HG03066 (cell line): ENCODE measurements at regions not wholly inside any gene's neighbourhood (a gene's known extent, or its start where the extent isn't known, plus 50 kb on each side); places are given as distances from the start of the nearest gene placed in this dataset.

Source experiments
- ATAC-seq: cut with Tn5 transposase; IDR thresholded peaks from one replicate; pipeline ENCODE4 v1.9.1; 2021; ENCODE audit warnings: low read depth; ENCODE audit not compliant: unreplicated experiment

DNA sequence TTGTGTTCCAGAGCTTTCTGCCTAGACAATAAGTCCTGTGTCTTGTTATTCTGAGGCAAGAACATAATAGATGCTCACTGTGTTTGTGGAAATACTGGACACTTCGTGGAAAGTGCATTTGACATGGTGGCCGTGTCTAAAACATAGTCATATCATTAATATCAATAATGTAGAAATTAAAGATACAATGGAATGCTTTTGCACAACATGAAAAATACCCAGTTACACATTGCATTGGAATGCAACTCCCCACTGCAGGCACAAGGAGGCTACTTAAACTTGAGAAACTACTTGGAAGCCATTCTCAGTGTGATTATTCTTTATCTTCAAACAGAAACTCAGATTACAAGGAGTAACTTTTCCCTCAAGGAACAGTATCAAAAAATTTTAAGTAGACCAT is 145.3 kb upstream of the ZNF462 start:
- ATAC-seq = no peak

DNA sequence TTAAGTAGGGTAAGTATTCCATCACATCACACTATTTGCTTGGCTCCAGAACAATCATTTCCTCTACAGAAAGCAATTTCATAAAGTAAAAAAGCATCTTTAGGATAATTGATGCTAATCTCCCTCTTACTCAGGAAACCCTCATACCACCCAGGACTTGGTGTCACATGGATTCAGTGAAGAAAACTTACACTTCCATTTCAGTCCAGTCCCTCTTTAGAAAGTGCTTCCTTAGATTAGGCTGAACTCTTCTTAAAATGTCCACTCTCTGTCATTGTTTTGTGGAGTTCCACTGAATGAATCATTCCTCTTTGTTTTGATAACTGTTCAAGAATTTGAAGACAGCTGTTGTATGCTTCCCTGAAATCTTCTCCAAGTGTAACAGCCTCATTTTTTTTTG is 144.0 kb upstream of the ZNF462 start:
- no peak for ATAC-seq

DNA sequence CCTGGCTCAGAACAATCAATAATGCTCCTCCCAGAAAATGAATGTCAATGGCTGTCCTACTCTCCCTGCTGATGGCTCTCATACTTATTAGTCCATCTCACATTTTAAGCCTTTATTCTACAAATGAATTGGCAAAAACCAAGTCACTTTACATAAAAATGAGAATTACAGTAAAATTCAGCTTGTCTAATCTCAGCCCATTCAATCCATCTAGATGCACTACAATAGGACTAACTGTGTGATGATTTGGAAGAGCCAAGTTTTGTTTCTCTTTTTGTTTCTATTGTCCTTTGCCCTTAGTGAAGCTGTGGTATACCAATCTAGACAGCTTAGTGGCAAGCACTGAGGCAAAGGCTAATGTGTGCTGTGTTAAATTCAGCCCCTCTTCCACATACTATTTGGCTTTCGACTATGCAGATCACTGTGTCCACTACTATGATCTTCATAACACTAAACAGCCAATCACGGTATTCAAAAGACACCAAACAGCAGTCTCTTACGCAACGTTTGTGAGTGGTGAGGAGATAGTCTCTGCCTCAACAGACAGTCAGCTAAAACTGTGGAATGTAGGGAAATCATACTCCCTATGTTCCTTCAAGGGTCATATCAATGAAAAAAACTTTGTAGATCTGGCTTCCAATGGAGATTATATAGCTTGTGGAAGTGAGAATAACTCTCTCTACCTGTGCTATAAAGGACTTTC is 140.8 kb upstream of the ZNF462 start:
- no peak for ATAC-seq

DNA sequence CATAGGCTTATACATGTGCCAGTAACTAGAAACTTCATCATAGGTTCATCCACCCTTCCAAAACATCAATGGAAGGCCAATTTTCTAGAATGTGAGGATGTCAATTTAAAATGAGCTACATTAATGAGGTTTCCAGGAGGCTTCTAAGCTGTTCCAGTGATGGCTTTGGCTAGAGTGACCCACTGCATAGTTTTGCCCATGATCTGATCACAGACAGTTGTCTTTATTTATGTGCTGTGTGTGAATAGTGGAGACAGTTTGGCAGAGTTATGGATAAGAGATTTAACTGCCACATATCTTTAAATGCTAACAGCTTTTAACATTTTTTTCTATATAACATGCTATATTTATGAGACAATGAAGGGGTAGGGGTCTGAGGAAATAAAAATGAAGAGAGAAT is 139.0 kb upstream of the ZNF462 start:
- no peak for ATAC-seq

DNA sequence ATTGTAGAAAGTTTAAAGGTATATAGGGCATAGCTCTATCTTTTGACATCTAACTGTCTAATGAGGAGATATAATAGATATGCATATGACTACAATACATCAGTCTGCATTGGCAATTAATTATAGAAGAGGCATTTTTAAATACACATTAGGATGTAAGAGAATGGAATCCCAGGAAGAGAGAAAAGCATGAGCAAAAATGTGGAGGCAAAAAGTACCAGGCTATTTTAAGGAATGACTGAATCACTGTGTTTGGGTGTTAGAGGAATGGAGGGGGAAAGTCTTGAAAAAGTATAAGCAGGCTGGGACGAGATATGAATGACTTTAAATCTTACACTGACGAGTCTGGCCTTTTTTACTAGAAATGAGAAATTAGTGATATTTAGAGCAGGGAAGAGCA is 138.4 kb upstream of the ZNF462 start:
- no peak for ATAC-seq

DNA sequence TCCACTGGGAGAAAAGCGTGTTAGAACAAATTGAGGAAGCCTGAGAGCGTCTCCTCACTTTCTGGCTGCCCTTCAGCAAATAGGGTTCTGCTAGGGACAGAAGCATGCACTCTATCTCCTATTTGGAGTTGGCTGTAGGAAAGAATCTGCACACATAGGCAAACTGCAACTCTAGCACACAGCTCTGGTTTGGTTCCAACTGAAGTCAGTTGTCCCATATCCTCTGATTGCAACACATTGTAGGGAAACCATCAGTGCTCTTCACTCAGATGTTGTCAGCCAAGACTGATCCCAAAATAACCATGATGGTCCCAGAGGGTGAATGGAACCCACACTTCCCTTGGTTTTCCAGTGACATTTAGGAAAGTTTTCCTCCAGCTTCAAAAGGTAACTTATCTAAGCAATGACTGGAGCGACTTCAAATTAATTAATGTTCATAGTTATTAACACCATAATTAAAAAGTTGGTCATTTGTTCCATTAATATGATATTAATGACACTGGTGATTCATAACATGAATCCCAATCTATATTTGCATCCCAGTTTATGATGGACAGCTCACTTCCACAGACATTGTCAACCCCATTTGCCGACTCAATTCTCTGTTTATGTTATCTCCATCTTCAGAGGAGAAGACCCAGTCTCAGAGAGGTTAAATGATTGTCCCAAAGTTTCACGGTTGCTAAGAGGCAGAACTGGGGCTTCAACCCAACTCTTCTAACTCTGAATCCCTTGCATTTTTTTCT is 136.7 kb upstream of the ZNF462 start:
- ATAC-seq = no peak

DNA sequence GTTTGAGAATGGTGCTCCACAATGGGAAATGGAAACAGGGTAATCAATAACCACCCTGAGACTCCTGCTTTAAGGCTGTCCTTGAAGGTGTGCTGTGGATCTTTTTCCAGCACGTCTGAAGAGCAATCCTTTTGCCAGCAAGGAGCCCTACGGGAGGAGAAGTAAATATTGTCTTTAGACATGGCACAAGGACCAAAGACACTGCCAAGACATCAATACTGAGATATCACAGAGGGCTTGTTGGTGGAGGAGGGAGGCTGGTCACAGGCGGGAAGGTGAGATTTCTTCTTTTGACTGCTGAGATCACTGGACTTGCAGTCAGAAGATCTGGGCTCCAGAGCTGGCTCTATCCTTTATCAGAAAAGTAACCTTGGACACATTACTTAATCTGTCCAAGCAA is 135.0 kb upstream of the ZNF462 start:
- no peak for ATAC-seq

DNA sequence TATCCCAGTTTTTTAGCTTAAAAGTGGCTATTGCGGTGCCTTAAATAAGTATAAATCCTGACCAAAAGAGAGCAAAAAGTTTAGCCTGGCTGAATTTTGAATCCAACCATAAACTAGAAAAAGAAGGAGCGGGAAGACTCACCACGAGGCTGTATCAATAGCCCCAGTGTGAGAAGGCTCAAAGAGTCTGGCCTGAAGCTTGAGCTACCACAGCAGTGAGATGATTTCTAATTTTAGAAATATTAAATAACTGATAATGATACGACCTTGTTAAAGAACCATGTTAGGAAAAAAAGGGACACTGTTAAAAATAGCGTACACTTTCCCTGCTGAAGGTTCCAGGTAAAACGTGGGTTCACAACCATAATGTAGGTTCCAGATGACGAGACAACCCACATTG is 134.1 kb upstream of the ZNF462 start:
- no peak for ATAC-seq

DNA sequence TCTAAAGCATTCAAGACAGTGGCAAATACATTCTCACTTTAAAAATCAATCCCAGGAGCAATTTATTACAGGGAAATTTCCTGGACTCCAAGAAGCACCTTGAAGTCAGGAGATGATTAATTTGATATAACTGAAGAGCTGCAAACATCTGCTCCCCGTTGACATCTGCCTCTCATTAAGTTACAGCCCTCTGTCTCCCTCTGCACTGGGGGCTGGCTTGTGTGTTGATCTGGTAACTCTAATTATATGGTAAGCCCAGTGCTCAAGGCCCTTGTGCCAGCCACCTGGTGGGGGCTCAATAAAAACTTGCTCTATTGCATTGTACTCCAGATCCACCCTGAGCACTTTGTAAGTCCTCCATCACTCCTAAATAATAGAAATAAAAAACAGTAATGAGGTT is 131.1 kb upstream of the ZNF462 start:
- ATAC-seq = no peak

DNA sequence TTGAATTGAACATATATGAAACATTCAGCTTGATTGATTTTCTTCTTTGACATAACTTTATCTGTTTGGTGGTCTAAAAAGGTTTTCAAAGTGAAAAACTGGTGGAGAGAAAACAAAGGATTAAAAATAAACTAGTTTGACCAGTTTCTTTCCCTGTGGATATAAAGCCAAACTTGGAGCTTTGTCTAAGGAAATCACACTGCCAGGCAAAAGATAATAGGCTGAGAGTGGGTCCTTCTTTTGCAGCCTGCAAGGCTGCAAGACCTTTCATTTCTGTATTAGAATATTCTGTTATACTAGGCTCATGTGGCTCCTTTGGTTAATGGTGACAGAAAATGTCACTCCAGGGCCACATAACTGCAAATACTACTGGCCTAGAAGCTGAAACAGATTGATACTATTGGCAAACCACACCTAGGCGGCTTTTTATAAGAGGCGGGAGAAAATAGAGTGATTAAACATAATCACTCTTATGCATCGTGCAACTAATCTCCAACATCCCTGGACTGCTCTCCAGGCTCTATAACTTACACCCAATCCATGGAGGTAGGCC is 129.1 kb upstream of the ZNF462 start:
- no peak for ATAC-seq

DNA sequence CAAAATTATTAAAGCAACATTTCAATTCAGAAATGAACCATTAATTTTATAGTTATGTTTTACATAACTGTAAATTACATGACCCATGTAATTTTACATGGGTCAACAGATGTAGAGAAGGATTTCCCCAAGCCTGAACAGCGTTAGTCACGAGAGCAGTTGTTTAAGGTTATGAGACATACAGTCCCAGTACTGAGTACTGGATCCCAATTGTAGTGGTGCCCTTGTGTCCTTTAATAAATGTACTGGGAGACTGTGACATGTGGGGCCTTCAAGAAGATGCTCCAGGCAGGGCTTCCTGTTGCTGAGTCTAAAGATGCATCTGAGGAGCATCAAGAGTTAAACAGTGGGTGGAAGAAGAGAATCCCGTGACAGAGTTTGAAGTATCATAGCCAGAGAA is 125.5 kb upstream of the ZNF462 start:
- ATAC-seq = no peak

DNA sequence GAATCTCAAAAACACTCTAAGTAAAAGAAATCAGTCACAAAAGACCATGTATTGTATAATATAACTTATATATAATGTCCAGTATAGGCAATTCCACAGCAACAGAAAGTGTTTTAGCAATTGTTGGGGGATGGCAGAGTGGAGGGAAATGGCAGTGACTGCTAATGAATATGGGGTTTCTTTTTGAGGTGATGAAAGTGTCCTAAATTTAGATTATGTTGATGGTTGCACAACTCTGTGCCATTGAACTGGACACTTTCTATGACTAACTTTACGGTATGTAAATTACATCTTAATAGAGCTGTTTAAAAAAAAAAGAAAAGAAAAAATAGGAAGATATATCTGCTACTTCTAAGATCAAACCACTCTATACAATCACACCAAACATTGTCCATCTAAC is 124.9 kb upstream of the ZNF462 start:
- no peak for ATAC-seq

DNA sequence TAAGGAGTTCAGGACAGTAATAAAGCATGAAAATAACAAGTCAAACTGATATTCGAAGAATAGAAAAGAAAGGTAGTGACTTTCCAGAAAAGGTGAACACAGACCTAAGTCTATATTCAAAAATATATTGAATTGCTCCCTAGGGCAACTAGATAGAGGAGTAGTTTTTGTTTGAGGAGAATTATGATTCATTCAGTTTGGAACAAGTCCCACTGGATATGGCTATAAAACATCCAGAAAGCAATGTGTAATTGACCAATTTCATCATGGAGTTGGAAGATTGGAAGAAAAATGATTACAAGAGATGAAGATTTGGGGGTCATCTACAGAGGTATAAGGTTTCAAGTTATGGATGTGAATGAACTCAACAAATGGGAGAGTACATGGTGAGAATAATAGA is 117.5 kb upstream of the ZNF462 start:
- no peak for ATAC-seq

DNA sequence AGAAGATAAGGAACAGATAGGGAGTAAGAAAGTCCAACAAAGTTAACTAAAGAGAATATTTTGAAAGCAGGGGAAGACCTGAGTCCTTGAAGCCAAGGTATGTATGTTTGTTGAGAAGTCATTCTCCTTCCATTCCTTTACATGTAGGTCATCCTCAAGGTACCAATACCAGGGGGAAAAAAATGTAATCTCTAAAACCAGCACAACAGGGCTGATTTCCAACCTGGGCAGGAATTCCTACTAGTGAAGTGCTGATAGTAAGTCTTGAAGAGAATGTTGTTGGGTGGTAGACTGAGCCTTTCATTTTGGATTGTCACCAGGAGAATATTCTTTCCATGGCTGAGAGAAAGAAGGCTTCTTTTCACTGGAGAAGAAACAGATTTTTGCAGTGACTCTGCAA is 117.1 kb upstream of the ZNF462 start:
- ATAC-seq = no peak

DNA sequence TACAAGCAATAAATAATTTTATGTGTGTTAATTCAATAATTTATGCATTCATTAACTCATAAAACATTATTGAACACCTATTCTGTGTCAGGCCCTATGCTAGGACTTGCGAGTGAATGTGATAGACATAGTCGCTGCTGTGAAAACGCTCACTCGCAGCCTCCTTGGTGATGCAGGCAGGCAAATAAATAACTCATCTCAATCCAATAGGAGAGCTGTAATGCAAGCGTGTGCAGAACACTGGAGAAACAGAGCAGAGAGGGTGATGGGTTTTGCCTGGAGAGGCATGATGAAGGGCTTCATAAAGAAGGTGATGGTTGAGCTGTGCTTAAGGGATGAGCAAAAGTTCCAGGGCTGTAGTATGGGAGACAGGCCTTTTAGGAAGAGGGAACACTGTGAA is 111.3 kb upstream of the ZNF462 start:
- ATAC-seq = no peak

DNA sequence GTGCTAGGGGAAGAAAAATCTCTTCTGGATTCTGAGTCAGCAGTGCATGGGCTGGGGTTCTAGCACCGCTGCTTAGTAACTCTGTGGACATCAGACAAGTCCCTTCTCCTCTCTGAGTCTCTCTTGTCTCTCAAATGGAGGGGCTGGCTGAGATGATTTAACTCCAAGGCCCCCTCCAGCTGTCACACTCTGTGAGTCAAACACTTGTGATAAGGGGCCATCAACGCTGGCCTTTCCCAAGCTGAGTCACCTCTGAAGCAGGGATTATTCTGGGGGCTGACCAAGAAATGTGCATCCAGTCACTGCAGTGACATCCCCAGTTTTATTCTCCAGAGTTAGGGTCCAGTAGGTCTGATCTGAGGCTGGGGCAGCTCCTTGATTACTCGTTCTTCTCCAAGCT is 110.4 kb upstream of the ZNF462 start:
- ATAC-seq = no peak

DNA sequence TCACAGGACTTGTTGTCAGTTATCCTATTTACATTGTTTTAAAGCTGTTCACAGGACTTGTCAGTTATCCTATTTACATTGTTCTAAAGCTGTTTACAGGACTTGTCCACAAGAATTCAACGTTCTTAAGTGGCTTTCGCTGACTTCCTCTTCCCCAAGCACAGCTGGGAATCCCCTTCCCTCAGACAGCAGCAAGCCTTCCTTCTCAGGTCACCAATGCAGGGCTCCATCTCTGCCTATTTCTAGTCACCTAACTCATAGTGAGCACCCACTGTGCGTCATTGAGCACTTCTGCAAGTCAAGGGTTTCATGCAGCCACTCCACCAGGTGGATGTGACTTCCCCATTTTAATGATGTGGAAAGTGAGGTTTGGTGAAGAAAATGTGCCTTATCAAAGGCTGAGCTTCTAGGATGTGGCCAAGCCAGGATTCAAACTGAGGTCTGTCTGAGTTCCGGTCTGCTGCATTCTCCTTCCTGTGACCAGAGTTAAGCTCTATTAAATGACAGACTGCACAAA is 109.8 kb upstream of the ZNF462 start:
- ATAC-seq = peak; percentile 79

DNA sequence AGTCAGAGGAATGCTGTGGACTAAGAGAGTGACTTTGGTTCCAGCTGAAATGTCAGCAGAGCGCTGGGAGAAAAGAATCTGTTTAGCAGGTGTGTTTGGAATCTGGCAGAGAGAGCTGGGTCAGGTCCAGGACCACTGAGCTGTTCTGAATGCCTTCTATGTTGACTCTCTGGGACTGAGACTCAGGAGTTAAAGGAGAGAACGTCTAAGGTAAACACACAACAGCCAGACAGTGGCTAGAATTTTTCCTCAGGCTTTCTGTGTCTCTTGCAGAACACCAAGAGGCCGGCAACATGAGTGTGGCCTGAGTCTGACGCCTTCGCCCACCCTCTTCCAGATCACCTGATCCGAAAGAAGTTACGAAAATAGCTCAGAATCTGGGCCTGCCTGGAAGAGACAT is 107.2 kb upstream of the ZNF462 start:
- no peak for ATAC-seq

DNA sequence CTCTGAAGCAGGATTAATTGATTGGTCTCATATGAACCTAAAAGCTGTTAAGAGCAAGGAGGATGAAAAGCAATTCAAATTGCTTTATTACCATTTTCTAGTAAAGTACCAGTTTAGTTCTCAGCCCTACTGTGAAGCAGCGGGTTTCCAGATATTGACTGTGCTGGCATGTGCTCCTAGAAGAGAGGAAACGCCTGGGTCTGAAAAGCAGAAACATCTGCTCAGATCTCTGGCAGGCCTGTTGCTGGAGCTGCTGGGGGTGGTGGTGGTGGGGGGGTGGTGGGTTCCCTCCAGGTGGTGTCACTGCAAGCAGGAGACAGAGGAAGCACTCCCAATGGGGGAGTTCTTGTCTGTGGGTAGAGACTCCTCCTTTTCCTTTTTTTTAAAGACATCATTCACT is 105.5 kb upstream of the ZNF462 start:
- ATAC-seq = no peak

DNA sequence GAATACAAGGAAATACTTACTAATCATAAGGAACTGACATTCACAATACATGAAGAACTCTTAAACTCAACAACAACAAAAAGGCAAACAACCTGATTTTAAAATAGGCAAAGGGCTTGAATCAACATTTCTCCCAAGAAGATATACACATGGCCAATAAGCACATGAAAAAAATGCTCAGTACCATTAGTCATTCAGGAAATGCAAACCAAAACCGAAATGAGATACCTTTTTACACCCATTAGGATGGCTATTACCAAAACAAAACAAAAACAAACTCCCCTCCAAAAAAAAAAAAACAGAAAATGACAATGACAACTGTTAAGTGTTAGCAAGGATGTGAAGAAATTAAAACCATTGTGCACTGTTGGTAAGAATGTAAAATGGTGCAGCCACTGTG is 104.1 kb upstream of the ZNF462 start:
- ATAC-seq = peak; percentile 87

DNA sequence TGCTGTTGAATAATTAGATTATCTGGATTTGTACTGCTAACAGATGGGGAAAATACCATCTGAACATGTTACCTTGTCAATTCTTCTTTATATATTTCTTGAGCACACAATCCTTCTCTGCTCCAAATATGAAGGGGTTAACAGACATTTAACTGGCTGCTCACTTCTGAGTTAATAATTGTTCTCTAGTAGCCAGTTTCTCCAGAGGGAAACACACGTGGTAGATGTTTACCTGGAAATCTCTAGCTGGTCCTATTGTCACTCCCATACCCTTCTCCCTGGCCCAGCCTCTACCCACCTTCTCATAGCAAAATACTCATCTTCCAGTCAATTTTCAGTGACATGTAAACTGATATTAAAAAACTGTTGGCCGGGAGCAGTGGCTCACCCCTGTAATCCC is 101.5 kb upstream of the ZNF462 start:
- ATAC-seq = no peak

DNA sequence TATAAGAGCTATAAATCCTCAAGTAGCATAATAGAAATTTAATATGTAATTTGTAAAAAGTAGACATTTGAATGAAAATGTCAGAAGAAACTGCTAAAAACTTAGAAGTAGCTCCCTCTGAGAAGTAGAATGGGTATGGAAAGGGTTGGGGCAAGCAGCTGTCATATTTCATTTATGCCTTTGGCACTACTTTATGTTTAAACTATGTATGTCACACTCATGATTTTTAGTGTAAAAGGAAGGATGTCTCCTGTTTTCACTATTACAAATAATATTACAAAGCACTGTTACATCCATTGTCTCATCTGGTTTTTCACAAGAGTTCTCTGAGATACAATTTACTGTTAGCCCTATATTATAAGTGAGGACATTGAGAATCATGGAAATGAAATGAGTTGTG is 96.3 kb upstream of the ZNF462 start:
- ATAC-seq = no peak
